ENCODE measurements at regions not wholly inside any gene's neighbourhood (a gene's known extent, or its start where the extent isn't known, plus 50 kb on each side); places are given as distances from the start of the nearest gene placed in this dataset.
A peak's percentile ranks its signal among the peaks of the same experiment; 100 is the strongest.

DNA sequence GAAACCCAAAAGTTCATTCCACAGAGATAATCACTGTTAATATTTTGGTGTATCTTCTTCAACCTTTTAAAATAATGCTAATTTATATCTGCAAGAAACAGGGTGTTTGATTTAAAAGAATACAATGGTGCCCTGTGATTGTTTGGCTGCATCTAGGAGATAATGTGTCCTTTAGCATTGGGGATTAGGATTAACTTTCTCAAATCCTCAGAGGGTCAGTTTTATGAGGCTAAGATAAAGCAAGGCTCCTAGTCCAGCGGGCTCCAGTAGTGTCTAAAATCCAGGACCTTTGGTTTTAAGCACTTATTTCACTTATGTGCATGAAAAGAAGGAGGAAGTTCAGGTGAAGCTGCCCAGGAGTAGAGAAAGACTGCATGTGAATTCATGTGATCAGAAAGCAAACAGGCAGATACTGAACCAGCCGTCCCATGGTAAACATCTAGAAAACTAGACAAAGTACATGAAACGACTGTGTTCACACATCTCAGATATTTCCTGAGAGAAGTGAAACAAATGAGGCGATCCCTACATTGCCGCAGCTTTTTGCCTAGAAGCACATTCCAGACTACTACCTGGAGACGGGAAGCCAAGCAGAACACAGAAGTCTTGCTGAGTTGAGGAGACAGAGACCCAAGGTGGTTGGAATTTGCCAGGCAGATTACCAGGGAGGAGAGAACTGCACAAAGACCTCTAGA lies 129.1 kb upstream of the MAX start (continued):
- TF ChIP-seq LCORL (IDR thresholded peaks at IDR 0.05) (no peak), LCORL (CRISPR knock-in tag; IDR thresholded peaks at IDR 0.05) (peak; percentile 62; the same call in 1 of the 2 replicates), JUND (CRISPR knock-in tag; IDR thresholded peaks at IDR 0.05) (no peak), NFE2L2 (IDR thresholded peaks at IDR 0.05; ENCODE audit: low read length) (no peak), MBD4 (IDR thresholded peaks at IDR 0.05; ENCODE audit: borderline replicate concordance, low read length) (no peak), TEAD3 (CRISPR knock-in tag; optimal IDR thresholded peaks at IDR 0.05; ENCODE audit: borderline replicate concordance) (peak; percentile 62), NAIF1 (CRISPR knock-in tag; IDR thresholded peaks at IDR 0.05; ENCODE audit: borderline replicate concordance) (no peak), FOXP1 (IDR thresholded peaks at IDR 0.05) (no peak), FOXP1 (CRISPR knock-in tag; IDR thresholded peaks at IDR 0.05) (peak; percentile 40; the same call in 1 of the 2 replicates), FOXP4 (CRISPR knock-in tag; IDR thresholded peaks at IDR 0.05) (peak; percentile 65), NFIB (CRISPR knock-in tag; IDR thresholded peaks at IDR 0.05; ENCODE audit: borderline replicate concordance) (no peak), GABPA (IDR thresholded peaks at IDR 0.05; ENCODE audit: low read depth, low read length) (no peak), GABPA (CRISPR knock-in tag; IDR thresholded peaks at IDR 0.05; ENCODE audit: low read depth) (no peak)
- TF ChIP-seq, protein P1, sequence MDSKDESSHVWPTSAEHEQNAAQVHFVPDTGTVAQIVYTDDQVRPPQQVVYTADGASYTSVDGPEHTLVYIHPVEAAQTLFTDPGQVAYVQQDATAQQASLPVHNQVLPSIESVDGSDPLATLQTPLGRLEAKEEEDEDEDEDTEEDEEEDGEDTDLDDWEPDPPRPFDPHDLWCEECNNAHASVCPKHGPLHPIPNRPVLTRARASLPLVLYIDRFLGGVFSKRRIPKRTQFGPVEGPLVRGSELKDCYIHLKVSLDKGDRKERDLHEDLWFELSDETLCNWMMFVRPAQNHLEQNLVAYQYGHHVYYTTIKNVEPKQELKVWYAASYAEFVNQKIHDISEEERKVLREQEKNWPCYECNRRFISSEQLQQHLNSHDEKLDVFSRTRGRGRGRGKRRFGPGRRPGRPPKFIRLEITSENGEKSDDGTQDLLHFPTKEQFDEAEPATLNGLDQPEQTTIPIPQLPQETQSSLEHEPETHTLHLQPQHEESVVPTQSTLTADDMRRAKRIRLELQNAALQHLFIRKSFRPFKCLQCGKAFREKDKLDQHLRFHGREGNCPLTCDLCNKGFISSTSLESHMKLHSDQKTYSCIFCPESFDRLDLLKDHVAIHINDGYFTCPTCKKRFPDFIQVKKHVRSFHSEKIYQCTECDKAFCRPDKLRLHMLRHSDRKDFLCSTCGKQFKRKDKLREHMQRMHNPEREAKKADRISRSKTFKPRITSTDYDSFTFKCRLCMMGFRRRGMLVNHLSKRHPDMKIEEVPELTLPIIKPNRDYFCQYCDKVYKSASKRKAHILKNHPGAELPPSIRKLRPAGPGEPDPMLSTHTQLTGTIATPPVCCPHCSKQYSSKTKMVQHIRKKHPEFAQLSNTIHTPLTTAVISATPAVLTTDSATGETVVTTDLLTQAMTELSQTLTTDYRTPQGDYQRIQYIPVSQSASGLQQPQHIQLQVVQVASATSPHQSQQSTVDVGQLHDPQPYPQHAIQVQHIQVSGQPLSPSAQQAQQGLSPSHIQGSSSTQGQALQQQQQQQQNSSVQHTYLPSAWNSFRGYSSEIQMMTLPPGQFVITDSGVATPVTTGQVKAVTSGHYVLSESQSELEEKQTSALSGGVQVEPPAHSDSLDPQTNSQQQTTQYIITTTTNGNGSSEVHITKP (CRISPR knock-in tag; IDR thresholded peaks at IDR 0.05; ENCODE audit: low read depth): 0 out of 2 replicates have a peak, but pooled peaks have one; percentile 22
